Gastroesophageal sphincter (tissue), 4 donors: ENCODE measurements at regions not wholly inside any gene's neighbourhood (a gene's known extent, or its start where the extent isn't known, plus 50 kb on each side); places are given as distances from the start of the nearest gene placed in this dataset.

Experiments
- ATAC-seq: fragments of 150-250 bp; one replicate; pipeline ENCODE4 v1.9.1; 2016; ENCODE audit warnings: mild to moderate bottlenecking, moderate library complexity
- H3K27ac ChIP-seq, 4 donors: fragments of 200-600 bp; sonication (generic) in 3 of 4; 1 replicate in 3 of 4; 2 replicates in 1 of 4; pipeline ENCODE4 v1.5.1; 2016 to 2019
- H3K27me3 ChIP-seq: fragments of 200-600 bp; sonication (generic); one replicate; pipeline ENCODE4 v1.5.1; 2019
- H3K36me3 ChIP-seq, 2 donors: fragments of 200-600 bp; sonication (generic); one replicate each; pipeline ENCODE4 v1.5.1; 2019; ENCODE audit warnings: control low read depth in 1 of 2
- H3K4me1 ChIP-seq, 3 donors: fragments of 200-600 bp; sonication (generic); 1 replicate in 2 of 3; 2 replicates in 1 of 3; pipeline ENCODE4 v1.5.1; 2016 to 2019; ENCODE audit warnings: control low read depth in 2 of 3
- H3K4me3 ChIP-seq, 2 donors: fragments of 200-600 bp; sonication (generic); one replicate each; pipeline ENCODE4 v1.5.1; 2019; ENCODE audit warnings: mild to moderate bottlenecking in 1 of 2, moderate library complexity in 1 of 2
- H3K9me3 ChIP-seq, 3 donors: fragments of 200-600 bp; sonication (generic); one replicate each; pipeline ENCODE4 v1.5.1; 2017 to 2019; ENCODE audit warnings: control low read depth in 2 of 3
- EP300 ChIP-seq: sonication (generic); formaldehyde crosslinking; IDR thresholded peaks from one replicate; pipeline ENCODE4 v1.6.1; 2017; ENCODE audit warnings: antibody characterized with exemption, mild to moderate bottlenecking
- POLR2A ChIP-seq, 2 donors: fragments of 450-650 bp; IDR thresholded peaks; one replicate each; pipeline ENCODE4 v1.6.1; 2017; ENCODE audit warnings: antibody characterized with exemption in 2 of 2, mild to moderate bottlenecking in 2 of 2, moderate library complexity in 1 of 2
- POLR2AphosphoS5 ChIP-seq: sonication (generic); formaldehyde crosslinking; IDR thresholded peaks from one replicate; pipeline ENCODE4 v1.6.1; 2017; ENCODE audit warnings: antibody characterized with exemption
- WGBS, 2 donors: methylation state at CpG; one replicate each; pipeline ENCODE4 v1.1.5; 2018; ENCODE audit warnings: low coverage in 1 of 2; 5-methylcytosine and 5-hydroxymethylcytosine counted together
- TF ChIP-seq, protein P1 (sequence below), 4 experiments: fragments of 200-600 bp in 2 of 4; fragments of 450-650 bp in 2 of 4; sonication (generic) in 1 of 4; IDR thresholded peaks; one replicate each; pipeline ENCODE4 v1.5.1; 2017 to 2019; ENCODE audit warnings: antibody characterized with exemption in 4 of 4, mild to moderate bottlenecking in 2 of 4, moderate library complexity in 2 of 4

- WGBS, 2 donors = 56 to 92% methylated on average over 1 of the region's 1 CpG
- TF ChIP-seq POLR2AphosphoS5 (no peak), POLR2A (IDR thresholded peaks at IDR 0.05) (no peak), EP300 (no peak)
- TF ChIP-seq, protein P1, sequence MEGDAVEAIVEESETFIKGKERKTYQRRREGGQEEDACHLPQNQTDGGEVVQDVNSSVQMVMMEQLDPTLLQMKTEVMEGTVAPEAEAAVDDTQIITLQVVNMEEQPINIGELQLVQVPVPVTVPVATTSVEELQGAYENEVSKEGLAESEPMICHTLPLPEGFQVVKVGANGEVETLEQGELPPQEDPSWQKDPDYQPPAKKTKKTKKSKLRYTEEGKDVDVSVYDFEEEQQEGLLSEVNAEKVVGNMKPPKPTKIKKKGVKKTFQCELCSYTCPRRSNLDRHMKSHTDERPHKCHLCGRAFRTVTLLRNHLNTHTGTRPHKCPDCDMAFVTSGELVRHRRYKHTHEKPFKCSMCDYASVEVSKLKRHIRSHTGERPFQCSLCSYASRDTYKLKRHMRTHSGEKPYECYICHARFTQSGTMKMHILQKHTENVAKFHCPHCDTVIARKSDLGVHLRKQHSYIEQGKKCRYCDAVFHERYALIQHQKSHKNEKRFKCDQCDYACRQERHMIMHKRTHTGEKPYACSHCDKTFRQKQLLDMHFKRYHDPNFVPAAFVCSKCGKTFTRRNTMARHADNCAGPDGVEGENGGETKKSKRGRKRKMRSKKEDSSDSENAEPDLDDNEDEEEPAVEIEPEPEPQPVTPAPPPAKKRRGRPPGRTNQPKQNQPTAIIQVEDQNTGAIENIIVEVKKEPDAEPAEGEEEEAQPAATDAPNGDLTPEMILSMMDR (IDR thresholded peaks at IDR 0.05) = no peak
- H3K4me1 ChIP-seq = no peaks in the 10 kb centered on the region
- H3K9me3 ChIP-seq = no peaks in the 10 kb centered on the region
- no peak overlapping the region for H3K27ac ChIP-seq
- H3K27me3 ChIP-seq = no peaks in the 10 kb centered on the region
- ATAC-seq = no peak
- H3K4me3 ChIP-seq = no peak overlapping the region
- no peaks in the 10 kb centered on the region for H3K36me3 ChIP-seq
Observed at GRCh38 chr6:78487401-78487800, 379.9 kb upstream of the IRAK1BP1 start.

DNA sequence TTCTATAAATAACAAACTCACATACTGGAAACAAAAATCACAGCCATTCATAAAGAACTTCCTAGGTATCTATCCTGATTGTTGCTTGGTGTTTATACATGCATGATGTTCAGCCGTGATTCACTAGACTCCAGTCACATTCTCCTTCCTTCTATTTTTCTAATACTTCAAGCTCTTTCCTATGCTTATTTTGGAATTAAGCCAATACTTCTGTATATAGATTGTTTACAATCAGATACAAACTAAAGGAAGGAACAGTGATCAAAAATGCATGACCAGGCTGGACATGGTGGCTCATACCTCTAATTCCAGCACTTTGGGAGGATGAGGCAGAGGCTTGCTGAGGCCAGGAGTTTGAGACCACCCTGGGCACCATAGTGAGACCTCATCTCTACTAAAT is 377.5 kb upstream of the IRAK1BP1 start:
- no peak for ATAC-seq
- no peaks in the 10 kb centered on the region for H3K36me3 ChIP-seq

DNA sequence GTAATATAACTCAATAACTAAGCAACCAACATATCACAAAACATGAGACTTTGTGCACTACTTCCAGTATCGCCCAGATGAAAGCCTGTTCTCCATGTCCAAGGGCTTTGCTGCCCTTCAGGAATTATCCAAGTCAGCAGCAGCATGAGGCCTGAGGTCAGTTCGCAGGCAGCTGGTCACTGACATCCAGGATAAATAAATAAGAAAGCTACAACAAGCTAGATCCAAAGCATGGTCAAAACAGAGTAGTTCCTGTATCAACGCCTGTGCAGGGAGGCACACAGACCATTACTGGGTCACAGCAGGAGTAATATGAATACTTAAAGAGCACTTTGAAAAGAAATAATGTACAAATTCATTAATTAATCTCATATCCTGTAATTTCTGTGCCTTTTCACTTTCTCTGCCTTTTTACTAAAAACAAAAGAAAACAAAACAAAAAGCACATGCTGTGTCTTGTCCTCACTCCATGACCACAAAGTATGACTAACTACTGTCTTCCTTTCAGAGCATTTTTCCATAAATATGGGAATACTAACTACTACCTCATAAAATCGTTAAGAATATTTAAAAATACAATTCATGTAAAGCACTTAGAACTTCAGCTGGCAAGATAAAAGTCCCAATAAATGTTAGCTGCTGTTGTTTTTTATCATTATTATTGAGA is 374.9 kb upstream of the IRAK1BP1 start:
- Histone ChIP-seq H3K27ac (no peak overlapping the region), H3K4me3 (no peak overlapping the region), H3K9me3 (no peaks in the 10 kb centered on the region), H3K4me1 (no peaks in the 10 kb centered on the region), H3K36me3 (no peaks in the 10 kb centered on the region), H3K27me3 (no peaks in the 10 kb centered on the region)
- ATAC-seq = no peak
- 34% methylated on average over 3 to 4 of the region's 4 CpGs for WGBS, 2 donors
- TF ChIP-seq POLR2A (IDR thresholded peaks at IDR 0.05) (no peak), POLR2AphosphoS5 (no peak), EP300 (no peak)
- TF ChIP-seq, protein P1 (IDR thresholded peaks at IDR 0.05) = no peak

More for the DNA sequence above, 377.5 kb upstream of the IRAK1BP1 start:
- Histone ChIP-seq H3K9me3 (no peaks in the 10 kb centered on the region), H3K27ac (no peak overlapping the region), H3K27me3 (no peaks in the 10 kb centered on the region), H3K4me1 (no peaks in the 10 kb centered on the region), H3K4me3 (no peak overlapping the region)
- no peak for TF ChIP-seq POLR2A (IDR thresholded peaks at IDR 0.05)
- TF ChIP-seq, protein P1 (IDR thresholded peaks at IDR 0.05) = no peak
- no peak for TF ChIP-seq EP300
- TF ChIP-seq POLR2AphosphoS5 = no peak
- 11 to 20% methylated on average over 1 of the region's 1 CpG for WGBS, 2 donors

GRCh38 chr6:78500299-78501089 is 366.9 kb upstream of the IRAK1BP1 start:
- Histone ChIP-seq H3K27me3 (peaks cover 8% of the 10 kb centered on the region), H3K4me3 (no peak overlapping the region), H3K27ac (no peak overlapping the region), H3K4me1 (no peaks in the 10 kb centered on the region), H3K9me3 (no peaks in the 10 kb centered on the region), H3K36me3 (no peaks in the 10 kb centered on the region)
- TF ChIP-seq, protein P1 (IDR thresholded peaks at IDR 0.05) = no peak
- TF ChIP-seq EP300 = no peak
- TF ChIP-seq POLR2A (IDR thresholded peaks at IDR 0.05) = no peak
- no peak for TF ChIP-seq POLR2AphosphoS5
- 81 to 96% methylated on average over 2 to 3 of the region's 3 CpGs for WGBS, 2 donors
- no peak for ATAC-seq
